ENCODE measurements at regions not wholly inside any gene's neighbourhood (a gene's known extent, or its start where the extent isn't known, plus 50 kb on each side); places are given as distances from the start of the nearest gene placed in this dataset.
"Not testable (repeated sequence)": the region's sequence is repeated elsewhere in the genome, so short reads cannot be mapped to it uniquely, and the experiment has no call there.

GRCh38 chr2:89170506-89171173, 479.2 kb downstream of the RPIA start:
- not testable (repeated sequence) for DNase-seq

DNA sequence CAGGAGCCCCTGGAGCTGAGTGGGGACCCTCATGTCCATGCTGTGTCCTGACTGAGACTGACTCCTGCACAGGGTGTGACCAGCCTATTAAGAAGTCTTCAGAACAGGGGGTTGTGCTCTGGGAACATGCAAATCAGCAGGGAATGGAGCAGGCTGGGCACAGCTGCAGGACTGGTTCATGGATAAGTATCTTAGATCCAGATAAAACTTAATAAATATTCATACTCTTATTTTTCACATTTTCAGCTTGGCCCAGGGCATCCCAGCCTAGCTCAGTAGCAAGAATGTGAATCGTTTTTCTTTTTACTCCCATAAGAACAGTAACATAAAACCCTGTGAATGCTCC, 479.7 kb downstream of the RPIA start:
- not testable (repeated sequence) for DNase-seq

DNA sequence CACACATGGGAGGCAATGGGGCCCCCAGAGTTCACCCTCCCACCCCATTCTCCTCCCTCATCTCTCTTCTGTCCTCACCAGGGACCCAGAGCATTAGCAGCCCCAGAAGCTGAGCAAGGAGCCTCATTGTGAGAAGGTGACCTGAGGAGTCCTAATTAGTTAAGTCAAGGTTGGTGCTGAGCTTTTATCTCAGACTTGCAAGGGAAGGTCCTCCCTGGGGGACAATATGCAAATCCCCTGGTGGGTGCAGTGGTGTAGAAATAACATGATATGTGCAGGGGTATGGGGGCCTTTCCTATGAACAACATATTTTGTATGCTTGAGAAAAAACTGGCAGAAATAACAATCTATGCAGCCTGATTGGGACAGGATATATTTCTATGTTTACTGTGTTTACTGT, 485.5 kb downstream of the RPIA start:
- not testable (repeated sequence) for DNase-seq

DNA sequence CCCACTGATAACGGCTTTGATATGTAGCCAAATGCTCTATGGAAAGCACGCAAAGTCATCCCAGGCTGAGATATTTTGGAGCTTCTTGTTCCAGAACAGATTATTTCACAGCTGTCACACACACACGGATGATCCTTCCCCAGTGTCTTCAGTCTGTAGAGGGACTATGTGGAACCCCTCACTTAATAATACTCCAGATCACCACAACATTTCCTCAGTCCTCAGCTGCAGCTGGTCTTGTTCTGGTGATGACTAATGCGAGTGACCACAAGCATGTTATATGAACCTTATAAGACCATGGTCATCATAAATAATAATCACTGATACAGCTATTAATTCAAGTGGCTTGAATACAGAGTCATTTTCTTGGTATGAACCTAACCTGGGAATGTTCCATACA, 490.7 kb downstream of the RPIA start:
- not testable (repeated sequence) for DNase-seq

DNA sequence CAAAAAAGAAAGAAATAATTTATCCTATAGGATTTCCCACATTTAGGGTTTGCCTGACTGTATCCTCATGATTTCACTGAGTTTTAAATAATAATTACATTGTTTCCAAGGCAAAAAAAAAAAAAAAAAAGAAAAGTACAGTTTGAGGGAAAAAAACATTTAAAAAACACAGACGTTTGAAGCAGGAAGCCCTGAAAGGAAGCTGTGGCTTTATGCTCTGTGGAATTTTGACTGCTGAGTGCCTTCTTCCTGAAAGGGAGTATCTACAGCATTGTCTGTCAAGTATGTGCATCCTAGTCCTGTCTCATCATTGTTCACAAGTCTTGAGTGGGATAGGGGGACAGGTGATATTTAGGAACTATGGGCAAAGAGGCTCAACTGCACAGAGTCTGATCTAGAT, 493.3 kb downstream of the RPIA start:
- not testable (repeated sequence) for DNase-seq

DNA sequence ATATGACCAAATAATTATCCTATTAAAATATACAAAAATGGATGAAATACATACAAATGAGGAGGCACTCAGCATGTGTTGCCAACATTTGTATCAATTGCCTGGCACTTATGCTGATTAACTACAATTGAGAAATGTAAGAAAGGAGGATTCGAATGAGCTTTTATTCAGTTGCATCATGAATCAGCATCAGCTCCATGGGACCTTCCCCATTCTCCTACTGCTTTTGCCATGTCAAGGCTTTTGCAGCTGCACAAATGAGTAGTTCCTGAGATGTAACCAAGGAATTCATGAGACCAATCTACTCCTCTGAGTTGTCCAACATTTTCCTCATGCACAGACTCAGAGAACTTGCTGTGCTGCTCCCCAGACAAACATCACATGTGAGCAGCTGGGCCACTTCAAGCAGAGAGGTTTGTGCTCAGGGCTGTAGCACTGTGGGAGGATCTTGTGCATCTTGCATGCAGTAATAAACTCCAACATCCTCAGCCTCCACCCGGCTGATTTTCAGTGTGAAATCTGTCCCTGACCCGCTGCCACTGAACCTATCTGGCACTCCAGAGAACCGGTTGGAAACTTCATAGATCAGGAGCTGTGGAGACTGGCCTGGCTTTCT, 504.3 kb downstream of the RPIA start:
- not testable (repeated sequence) for DNase-seq

DNA sequence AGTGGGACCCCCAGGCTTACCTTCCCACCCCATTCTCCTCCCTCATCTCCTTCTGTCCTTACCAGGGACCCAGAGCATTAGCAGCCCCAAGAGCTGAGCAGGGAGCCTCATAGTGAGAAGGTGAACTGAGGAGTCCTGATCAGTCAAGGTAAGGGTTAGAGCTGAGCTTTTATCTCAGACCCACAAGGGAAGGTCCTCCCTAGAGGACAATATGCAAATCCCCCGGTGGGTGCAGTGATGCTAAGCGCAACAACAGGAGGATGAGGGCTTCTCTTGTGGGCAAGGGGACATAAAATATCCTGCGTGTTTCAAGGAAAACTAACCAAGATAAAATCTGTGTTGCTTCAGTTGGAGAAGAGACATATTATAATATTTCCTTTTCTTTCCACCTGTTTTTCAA, 505.2 kb downstream of the RPIA start:
- not testable (repeated sequence) for DNase-seq

GRCh38 chr2:89198026-89198425, 506.6 kb downstream of the RPIA start:
- not testable (repeated sequence) for DNase-seq

GRCh38 chr2:89199453-89200246, 508.2 kb downstream of the RPIA start:
- DNase-seq, result not testable (repeated sequence)

- not testable (repeated sequence) for DNase-seq
These were observed 508.7 kb downstream of the RPIA start for GRCh38 chr2:89200247-89200527.

DNA sequence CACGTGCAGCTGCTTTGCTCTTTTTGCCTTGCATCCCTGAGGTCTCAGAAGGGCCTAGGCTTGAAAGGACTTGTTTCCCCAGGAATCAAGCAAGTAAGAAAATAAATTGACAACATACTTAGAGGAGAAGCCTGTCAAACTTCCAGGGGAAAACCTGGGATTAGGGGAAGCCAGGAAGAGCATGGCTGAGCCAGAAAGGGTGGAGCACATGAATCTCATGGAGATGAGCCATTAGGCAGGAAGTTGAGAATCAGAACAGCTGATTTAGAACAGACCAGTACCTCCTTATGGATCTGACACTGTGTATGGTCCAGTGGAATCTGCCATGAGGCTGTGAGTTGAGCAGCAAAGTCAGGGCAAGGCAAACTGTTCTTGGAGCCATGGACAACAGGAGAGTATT, 511.0 kb downstream of the RPIA start:
- not testable (repeated sequence) for DNase-seq

DNA sequence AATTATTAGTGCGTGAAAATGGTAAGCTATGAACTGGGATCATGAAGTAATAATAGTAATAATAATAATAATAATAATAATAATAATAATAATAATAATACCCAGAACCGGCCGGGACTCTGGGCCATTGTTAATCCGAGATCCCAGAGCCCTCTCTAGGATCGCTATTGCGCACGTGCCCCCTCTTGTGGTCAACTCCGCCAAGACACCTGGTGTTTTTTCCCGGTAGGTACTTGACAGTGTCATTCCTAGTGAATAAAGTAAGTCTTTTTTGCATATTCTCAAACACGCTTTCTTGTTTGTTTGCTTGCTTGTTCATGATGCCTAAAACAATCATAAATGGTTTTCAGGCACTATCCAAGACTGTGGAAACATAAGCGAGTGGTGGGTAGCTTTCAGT, 513.7 kb downstream of the RPIA start:
- DNase-seq, result peak; percentile 36

DNA sequence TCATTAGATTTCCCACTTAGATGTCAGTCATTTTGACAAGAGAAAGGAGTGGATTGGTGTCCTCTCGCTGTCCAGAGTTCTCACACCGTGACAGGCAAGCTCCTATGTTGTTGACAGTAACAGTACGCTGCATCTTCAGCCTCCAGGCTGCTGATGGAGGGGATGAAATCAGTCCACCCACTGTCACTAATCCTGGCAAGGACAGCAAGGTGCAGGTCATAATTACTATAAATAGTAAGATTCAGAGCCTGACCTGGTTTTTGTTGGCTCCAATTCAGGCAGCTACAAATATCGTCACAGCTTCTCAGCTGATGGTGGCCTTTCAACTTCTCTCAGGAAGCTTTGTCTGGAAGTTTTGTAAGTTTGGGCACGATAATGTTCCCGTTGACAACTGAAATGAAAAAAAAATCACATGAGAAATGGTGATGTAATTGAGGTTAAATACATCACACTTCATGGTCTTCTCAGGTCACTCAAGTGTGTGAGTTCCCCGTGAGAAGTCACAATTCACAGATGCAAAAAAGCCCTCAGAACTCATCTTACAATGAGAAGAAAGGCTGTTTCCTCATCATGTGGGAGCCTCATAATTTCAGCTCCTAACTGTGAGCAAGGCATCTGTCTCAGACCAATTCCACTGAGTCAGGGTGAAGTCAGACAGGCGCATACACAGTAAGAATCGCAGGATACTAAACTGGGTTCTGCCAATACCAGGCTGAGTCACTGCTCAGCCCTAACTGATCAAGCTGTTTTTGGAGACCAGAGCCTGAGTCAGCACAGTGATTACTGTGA, 516.9 kb downstream of the RPIA start:
- DNase-seq, result not testable (repeated sequence)

GRCh38 chr2:89213151-89213550, 521.7 kb downstream of the RPIA start:
- not testable (repeated sequence) for DNase-seq

GRCh38 chr2:89213811-89214210, 522.3 kb downstream of the RPIA start:
- not testable (repeated sequence) for DNase-seq

- DNase-seq, result not testable (repeated sequence)
These were observed 530.0 kb downstream of the RPIA start for GRCh38 chr2:89221474-89221873.

DNA sequence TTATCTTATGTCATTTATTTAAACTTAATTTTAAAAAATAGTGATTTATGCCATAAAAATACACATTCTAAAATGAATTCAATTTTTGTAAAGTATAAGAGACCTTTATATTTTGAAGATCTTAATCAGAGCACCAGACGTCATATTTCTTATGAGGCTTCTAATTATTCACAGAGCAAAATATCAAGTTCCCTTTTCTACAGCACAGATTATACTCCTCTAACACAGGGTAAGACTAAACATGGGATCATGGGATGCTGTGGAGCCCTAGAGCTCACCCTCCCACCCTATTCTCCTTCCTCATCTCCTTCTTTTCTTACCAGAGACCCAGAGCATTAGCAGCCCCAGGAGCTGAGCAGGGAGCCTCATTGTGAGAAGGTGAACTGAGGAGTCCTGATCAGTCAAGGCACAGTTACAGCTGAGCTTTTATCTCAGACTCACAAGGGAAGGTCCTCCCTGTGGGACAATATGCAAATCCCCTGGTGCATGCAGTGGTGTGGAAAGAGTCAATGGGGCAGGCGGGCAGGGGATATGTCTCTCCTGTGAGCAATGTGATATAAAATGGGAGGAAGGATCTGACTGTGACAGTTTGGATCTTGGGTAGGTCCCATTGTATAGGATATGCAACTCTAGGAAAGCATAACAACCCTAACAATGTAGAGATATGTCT, 530.7 kb downstream of the RPIA start:
- DNase-seq, result not testable (repeated sequence)

GRCh38 chr2:89224803-89225202, 533.3 kb downstream of the RPIA start:
- DNase-seq, result not testable (repeated sequence)

GRCh38 chr2:89229979-89230378, 538.5 kb downstream of the RPIA start:
- DNase-seq, result not testable (repeated sequence)

DNA sequence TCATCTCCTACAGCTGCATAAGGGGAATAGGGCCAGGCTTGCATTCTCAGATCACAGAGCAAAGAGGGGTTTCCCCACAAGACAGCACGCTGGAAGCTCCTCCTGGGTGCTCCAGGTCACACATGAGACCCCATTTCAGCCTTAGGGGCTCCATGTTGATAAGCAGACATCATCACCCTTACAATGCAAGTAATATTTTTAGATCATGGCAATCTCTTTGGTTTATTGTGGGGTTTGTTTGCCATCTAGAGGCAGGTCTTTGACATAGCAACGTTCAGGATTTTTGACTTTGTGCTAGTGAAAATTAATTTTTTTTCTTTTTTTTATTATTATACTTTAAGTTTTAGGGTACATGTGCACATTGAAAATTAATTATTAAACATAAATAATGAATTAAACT, 539.8 kb downstream of the RPIA start:
- not testable (repeated sequence) for DNase-seq

- not testable (repeated sequence) for DNase-seq
These were observed 542.5 kb downstream of the RPIA start for GRCh38 chr2:89233931-89234330.

GRCh38 chr2:89234818-89235466, 543.5 kb downstream of the RPIA start:
- DNase-seq, result not testable (repeated sequence)

Measured in activated CD4-positive, CD25-positive, alpha-beta regulatory T cell treated with anti-CD3 and anti-CD28 coated beads, Interleukin-2, amount 50 U/mL, for 72 hours (primary cell).